Fibroblast of upper back skin (primary cell): ENCODE measurements at regions not wholly inside any gene's neighbourhood (a gene's known extent, or its start where the extent isn't known, plus 50 kb on each side); places are given as distances from the start of the nearest gene placed in this dataset.
"Not testable (repeated sequence)": the region's sequence is repeated elsewhere in the genome, so short reads cannot be mapped to it uniquely, and the experiment has no call there.

ENCODE experiments used
- DNase-seq: peaks from one replicate; pipeline ENCODE4 v3.0.0-alpha.2; 2013

DNA sequence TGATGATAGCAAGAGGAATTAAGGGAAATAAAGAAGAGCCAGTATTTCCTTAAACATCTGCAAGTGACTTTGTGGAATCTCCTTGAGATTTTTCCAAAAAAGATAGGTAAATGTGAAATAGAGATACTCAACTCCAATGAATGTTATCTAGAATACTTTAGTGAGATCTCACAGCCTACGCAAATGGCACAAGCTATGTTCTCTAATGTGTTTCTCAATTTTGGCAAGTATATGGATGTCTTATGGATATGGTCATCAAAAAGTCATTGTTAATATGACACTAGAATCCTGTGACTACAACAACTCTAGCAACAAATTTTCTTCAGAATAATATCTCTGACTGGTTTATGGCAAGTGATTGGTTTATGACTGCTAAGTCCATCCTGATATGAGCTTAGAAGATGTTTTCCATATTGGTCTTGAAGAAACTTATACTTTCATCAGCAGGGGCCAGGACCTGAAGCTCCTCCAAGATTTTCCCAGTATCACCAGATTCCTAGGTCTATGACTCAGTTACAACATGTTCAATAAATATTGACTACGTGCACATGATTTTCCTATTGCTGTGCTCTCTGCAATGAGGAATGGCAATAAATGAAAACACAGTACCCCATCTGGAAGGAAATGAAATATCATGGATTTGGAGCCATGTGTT is 170.9 kb upstream of the THBS1 start:
- no peak for DNase-seq

DNA sequence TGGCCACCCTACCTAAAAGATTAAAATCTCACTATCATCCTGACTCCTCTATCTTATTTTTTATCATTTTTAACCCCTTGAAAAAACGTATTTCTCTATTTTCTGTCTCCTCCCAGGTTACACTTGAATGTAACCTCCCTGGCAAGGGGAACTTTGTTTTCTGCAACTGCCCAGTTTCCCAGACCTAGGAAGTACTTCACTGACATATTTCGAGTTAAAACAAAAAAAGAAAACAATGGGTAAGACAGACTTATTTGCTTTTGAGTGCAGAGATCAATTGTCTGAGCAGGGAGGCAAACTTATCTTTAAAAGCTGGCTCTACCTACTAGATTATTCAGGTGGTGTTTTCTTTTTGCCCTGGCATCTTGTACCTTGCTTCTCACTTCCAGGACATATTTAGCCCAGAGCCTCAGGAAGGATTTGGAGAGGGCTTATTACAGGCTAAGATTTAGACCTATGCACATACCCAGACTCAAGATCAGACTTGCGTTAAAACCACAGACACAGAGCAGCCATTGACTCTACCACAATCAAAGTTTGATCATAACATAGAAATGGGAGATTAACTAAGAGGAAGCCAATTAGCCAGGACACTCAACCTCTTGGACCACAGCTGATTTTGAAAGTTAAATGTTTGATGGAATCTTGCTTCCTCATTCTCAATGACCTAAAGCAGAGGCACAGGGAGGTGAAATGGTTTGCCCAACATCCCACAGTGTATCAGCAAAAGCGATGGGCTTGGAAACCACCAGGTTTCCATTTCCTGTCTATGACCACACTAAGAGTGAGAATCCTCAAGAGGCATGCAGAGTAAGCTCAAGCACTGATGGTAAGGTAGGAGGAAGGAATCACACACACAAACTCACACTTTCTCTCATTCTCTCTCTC is 169.5 kb upstream of the THBS1 start:
- peak; percentile 47 for DNase-seq

DNA sequence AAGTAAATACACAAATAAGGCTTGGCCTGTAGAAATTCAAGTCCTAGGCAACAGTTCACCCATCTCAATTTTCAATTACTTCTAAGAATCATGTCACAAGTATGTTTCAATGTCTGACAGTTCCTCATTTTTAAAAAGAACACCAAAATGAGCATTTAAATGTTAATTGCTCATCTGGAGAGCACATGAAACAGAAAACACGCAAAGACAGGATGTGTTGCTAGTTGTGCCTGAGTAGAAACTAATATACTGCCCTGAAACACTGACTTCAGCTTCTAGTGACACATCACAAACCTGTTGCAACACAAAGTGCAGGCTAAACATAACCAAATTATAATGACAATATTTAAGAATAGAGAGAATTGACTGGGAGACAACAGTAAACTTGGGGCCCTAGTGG is 167.3 kb upstream of the THBS1 start:
- DNase-seq: no peak

DNA sequence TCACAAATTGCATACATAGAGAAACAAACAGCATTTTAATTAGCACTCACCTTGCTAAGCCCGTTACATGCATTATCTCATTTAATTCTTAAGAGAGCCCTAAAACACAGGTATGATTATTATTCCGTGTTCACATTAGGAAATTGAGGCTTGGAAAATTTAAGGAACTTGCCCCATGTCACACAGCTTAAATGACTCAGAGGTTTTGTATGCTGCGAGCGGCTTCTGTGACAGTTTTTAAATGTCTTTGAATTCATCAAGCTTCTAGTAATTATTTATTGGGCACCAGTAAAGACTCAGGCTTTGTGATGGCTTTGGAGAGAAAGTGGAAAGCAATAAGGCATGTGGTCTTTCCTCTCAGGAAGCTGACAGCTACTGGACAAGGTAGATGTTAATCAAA is 166.7 kb upstream of the THBS1 start:
- no peak for DNase-seq

DNA sequence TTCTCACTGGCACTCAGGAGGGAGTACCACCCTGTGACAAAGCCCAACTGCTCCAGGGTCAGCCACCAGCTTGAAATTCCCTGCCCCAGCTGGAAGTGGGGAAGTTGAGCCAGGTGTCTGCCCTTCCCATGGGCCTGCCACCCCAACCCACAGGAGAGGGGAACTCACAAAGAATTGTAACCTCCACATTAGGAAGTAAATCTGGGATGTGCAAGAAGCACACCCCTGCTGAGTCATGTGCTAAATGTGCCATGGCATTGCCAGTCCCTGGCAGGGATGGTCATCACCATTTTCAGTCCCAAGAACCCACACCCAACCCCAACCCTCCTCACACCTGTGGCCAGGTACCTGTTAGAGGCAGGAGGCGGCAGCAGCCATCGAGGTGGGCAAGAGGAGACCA is 165.2 kb upstream of the THBS1 start:
- DNase-seq: no peak

DNA sequence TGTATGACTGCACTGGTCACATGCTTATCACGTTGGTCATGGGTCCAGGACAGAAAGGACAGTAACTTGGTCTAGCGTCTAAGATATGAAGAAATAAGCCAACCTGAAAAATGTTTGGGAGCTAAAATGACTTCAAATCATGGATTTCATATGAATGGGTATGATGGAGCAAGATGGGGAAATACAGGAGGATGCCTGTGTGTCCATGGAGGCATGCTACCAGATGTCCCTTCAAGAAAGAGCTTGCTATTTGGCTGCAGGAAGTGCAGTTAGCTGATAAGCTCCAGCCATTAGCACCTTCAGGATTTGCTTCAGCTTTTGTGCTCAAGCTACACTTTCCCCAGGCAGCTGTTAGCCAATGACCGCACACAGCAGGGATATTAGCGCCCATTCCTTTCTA is 164.6 kb upstream of the THBS1 start:
- DNase-seq: no peak

DNA sequence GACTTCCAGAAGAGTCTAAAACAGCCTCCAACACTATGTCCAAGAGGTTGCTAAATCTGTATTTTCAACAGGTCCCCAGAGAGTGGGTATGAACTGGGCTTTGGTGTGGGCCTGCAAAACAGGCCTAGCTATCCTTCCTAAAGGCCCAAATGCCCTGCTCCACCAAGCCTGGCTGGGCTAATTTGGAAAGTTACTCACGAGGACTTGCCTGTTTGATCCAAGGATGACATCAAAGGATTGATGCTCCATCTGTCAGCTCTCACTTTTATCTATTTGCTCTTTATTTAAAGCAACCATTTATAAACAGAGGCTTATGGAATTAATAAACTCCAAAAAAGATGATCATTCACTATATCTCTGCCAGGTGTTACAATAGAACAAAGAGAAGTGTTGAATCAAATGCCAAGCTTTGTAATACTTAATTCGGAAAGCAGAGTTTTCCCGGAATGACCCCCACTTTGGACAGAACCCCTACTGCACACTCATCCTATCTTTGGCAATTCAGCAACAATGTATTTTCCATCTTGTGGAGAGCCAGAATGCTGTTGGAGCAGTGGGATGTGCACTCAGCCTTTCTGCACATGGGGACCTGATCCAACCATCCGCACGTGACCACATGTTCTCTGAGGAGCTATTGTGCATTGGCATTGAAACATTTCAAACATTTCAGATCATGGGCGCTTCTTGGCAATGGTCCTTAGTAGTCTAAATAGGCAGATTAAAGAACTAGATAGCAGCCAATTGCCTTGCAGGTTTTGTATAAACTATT is 163.3 kb upstream of the THBS1 start:
- no peak for DNase-seq

DNA sequence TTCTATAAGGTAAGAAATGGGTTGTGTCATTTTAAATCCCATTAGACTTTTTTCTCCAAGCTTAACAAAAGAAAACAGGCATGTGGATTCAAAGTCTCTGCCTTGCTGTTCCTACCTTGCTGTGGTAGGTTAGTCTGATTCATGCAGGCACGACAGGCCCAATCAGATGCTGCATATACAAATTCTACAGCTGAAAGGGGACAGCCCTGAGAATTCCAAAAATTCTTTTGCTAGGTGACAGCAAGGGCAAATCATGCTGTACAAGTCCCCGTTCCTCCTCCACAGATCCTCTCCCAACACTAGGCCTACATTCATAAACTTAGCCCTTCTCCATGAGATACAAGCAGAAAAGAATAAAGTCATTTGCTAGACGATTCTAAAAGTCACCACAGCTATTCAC is 161.2 kb upstream of the THBS1 start:
- DNase-seq: no peak

DNA sequence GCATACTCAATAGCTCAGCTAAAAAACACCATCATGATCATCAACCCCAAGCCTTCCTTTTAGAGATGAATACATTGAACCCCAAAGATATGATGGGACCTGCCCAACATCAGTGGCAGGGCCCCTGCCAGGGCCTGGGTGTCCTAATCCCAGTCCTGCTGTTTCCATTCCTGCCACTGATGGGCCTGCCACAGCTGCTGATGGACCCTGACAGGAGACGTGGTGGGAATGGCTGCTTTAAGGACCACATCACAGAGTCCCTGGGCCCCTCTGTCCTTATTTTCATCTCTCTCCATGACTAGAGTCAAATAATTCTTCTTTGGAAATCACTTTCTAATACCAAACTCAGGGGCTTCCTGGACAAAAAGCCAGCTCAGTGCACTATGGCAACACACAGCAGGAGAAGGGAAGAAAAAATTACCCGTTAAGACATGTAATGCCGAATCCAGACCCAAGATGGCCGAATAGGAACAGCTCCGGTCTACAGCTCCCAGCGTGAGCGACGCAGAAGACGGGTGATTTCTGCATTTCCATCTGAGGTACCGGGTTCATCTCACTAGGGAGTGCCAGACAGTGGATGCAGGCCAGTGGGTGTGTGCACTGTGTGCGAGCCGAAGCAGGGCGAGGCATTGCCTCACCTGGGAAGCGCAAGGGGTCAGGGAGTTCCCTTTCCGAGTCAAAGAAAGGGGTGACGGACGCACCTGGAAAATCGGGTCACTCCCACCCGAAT is 160.6 kb upstream of the THBS1 start:
- not testable (repeated sequence) for DNase-seq

DNA sequence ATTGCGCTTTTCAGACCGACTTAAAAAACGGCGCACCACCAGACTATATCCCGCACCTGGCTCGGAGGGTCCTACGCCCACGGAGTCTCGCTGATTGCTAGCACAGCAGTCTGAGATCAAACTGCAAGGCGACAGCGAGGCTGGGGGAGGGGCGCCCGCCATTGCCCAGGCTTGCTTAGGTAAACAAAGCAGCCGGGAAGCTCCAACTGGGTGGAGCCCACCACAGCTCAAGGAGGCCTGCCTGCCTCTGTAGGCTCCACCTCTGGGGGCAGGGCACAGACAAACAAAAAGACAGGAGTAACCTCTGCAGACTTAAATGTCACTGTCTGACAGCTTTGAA is 160.1 kb upstream of the THBS1 start:
- not testable (repeated sequence) for DNase-seq

DNA sequence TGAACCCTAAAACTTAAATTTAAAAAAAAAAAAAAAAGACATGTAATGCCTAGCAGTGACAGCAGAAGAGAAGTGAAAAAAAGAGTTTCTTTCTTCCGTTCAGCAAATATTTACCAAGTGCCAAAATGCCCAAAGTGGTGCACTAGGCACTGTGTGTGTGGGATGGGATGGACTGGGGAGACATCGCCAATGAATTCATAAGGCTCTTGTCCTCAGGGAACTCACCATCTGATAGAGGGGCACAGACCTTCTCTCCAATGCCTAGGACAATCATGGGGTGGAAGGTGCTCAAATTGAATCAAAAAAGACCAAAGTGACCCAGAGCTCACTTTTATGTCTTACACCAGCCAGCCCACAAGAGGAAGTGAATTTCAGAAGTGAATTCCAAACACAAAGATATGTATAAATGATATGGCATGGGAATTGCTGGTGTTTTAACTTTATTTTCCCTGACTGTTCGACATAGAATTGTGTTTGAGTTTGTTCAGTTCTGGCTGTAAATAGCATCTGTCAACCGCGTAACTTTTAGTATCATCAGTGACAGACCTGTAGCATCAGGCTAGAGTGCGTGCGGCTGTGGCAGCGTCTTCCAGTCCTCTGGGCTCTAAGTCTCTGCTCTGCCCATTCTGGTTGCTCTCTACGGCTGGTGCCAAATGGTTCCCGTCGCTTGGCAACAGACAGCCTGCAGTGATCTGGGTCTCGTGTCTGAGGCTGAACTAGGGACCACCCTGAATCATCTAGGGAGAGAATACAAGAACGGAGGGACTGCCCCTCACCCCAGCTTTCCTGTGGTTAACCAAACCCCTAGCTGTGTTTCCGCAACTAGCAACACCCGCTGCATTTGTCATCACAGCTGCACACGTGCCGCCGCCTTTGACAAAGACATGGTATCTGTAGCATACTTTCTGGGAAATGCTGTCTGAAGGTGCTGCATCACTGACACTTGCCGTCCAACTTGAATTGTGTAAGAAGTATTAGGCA is 154.0 kb upstream of the THBS1 start:
- peak; percentile 96 for DNase-seq

DNA sequence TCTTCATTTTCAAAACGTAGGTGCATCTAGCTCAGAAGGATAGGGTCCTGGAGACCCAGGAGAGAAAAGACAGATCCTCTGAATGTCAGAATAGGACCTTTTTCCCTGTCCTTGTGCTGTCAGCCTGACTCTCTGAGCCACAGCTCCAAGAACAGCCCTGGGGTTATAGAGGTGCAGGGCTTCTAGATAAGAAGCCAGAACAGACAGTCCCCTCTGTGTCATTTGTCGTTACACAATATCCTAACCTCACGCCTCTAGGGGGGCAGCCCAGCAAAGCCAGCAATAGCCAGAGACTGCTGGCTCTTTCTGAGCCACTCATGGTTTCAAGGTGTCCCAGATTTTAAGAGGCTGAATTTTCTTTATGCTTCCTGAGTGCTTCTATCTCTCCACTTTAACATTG is 153.2 kb upstream of the THBS1 start:
- no peak for DNase-seq

DNA sequence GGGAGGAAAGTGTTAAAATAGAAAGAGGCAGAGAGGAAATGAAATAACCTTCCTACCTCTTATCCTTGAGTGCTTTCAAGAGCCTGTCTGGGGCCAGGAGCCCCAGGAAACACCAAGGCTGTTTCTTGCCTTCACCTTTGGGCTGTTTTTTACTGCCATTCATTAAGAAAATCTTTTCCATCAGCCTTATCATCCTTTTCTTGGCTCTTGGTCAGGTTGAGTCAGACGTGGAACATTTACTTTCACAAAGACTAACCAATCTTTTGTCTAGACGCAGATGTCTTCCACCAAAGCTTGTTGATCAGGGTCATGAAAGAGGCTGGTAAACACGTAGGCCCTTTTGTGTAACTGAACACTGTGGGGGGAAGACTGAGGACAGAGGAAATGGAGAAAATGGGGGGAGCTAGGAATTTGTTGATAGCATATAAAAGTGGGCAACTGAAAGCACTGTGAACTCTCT is 151.0 kb upstream of the THBS1 start:
- peak; percentile 95 for DNase-seq

DNA sequence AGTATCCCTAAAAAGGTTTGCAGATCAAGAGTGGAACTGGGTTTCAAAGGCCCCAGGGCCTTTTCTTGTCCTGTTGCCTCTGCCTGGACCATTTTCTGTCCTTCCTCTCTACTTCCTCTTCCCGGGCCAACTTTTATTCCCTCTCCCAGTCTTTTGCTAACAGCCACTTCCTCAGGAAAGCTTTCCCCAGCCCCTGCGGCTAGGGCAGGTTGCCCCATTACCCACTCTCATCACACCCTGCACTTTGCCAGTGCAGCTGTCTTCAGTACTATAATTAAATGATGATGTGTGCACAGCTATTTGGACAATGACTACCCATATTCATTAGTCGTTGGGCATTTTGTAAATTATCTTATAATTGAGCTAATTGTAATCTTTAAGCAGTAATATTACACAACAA is 150.5 kb upstream of the THBS1 start:
- no peak for DNase-seq

DNA sequence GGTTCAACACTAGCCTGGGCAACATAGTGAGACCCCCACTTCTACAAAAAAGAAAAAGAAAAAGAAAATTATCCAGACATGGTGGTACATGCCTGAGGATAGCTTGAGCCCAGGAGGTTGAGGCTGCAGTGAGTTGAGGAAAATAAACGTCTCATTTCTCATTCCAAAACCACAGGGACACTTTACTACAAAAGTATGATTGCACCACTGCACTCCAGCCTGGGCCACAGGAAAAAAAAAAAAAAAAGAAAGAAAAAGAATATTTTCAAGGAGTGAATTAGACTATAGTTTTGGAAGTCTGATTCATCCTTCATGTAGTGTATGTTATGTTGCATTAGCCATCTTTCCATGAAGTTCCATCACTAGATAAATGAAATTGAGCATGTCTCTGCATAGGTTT is 149.5 kb upstream of the THBS1 start:
- DNase-seq: peak; percentile 79

DNA sequence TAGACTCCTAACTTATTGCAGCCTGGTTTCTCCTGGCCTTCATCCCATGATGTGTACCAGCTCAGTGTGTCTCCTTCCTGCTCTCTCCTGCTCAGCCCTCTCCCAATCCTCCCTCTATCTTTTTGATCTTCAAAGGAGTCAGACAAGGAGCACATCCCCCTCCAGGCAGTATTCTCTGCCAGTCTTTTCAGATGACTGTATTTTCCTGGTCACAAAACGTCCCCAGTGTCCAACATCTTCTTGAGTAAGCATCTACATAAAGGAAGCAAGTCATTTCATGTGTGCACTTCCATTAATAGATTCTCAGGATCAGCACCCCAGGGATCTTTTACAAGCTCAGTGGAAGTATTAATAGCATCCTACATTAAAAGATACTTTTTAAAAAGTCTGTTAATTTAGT is 148.9 kb upstream of the THBS1 start:
- no peak for DNase-seq

DNA sequence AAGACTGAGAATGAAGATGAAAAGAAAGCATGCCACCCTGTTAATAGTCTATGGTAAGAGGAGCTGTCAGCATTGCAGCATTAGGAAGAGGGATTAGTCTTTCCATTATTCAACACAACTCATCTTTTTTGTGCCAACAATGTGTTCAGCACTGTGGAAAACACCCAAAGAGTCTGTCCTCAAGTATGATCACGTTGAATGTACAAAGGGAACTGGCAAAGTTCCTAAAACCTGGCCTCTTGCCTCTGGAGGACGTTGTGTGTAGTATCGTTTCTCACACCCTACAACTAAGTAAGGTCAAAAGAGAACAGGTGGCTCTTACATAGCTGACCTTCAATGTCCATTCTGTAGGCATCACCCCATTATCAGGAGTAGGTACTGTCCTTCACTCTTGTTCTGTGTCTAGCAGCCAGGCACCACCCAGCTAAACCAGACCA is 147.9 kb upstream of the THBS1 start:
- no peak for DNase-seq

DNA sequence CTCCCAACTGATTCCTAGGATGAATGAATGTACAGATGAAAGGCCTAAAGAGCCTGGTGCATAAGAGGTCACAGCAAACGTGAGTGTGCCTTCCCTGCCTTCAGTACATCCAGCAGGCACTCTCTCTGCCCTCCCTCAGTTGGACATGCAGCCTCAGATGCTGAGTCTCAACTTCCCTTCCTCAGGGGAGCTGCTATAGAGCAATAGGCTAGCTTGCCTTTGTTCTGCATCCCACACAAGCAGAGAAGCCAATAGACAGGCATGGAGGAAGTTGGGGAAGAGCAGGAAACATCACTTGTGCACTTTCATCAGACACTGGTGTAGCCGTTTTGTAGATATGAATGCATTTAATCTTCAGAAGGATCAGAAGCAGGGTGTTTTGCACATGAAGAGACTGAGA is 147.5 kb upstream of the THBS1 start:
- no peak for DNase-seq

DNA sequence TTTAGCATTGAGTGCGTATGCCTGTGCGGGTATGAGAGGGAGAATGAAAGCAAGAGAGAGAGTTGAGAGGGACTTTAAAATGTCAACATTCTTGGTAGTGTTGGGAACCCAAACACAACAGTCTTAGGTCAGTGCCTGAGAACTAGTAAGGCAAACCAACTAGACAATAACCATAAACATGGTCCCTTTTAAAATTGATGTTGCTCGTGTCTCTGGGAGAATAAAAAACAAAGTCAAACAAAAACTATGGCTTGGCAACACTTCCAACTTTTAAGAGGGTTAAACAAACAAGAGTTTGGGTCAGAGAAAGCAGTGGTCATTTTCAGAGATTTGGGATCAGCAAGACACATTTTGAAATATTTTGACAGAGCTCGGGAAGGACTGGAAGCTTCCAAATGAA is 146.7 kb upstream of the THBS1 start:
- no peak for DNase-seq

DNA sequence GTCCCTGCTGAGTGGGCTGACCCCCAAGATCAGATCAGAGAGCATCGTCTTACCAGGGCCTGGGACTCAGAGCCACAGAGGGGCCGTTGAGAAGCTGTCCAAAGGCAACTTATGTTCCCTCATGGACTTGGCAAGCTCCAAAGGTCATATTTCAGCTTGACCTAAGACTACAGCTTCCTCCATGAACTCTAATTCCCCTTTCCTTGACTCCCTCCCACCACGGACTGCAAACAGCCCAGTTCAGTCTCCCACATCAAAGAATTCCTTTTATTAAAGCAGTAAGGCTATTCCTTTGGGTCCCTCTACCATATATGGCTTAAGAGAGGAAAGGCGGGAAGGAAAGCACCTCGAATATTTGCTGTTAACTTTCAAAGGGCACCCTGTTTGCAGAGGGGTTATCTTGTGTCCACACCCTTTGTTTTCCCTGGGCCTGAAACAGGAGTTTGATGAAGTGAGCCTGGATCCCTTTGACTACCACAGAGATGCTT is 146.1 kb upstream of the THBS1 start:
- no peak for DNase-seq

DNA sequence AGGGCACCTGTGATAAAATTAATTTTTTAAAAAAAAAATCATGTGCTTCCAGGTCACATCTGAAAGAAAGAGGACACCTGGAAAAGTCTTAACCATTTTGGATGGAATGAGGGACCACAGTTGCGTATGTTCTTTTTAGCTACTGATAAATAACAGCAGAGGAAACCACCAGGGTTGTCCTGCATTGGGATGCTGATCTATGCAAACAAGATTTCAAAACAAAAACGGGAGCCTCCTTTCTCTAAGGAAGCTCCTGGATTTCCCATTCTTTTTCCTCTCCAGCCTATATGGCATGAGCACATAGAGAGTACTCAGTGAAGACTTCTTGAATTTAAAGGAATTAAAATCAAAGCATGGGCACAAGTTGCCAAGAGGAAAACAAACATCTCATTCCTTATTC is 145.6 kb upstream of the THBS1 start:
- no peak for DNase-seq

DNA sequence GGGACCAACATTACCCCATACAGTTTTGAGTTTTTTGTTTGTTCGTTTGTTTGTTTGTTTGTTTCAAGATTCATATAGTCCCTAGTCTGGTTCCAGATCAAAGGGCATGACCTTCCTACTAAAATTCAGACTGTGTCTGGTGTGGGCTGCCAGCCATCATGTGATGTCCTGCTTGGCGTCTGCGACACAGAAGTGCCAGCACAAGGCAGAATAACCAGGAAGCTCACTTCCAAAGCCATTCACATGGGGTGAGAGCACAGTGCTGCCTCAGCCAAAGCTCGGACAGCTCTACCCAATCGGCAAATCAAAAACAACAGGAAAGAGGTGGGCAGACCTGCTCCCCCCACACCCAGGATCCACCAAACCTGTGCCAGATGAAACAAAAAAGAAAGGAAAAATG is 142.6 kb upstream of the THBS1 start:
- no peak for DNase-seq
